ENCODE measurements at regions not wholly inside any gene's neighbourhood (a gene's known extent, or its start where the extent isn't known, plus 50 kb on each side); places are given as distances from the start of the nearest gene placed in this dataset.

GRCh38 chr3:6119367-6119766, 741.5 kb upstream of the GRM7 start:
- intact Hi-C loops (cut with micrococcal nuclease): no loop called here
- CTCF ChIA-PET: no interaction called here
- ATAC-seq: no peak

DNA sequence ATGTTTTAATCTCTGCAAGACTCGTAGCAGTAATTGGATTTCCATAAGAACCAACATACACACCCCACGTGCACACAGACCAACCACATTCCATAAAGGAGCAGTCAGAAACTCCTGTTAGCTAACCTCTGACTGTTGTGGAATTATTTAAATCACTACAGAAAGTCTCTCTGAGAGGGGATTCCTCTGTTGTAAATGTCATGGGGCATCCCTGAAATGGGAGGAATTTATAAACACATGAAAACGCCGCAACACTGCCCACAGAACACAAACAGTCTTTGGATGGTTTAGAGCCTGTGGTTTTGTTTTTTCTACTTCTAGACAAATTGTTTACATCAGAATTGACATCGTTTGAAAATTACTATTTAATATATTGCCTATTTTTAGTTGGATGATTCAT, 740.1 kb upstream of the GRM7 start:
- ChIA-PET POLR2A (no interaction called here), CTCF (no interaction called here)
- no peak overlapping the region for H3K27ac Mint-ChIP-seq
- no peaks in the 10 kb centered on the region for H3K36me3 Mint-ChIP-seq (ENCODE audit: low read depth)
- ATAC-seq (no peak), DNase-seq (no peak)
- no peaks in the 10 kb centered on the region for H3K4me1 Mint-ChIP-seq (ENCODE audit: low read depth)
- no peak overlapping the region for H3K4me3 Mint-ChIP-seq
- intact Hi-C loops (cut with micrococcal nuclease): no loop called here
- H3K27me3 Mint-ChIP-seq: no peaks in the 10 kb centered on the region
- TF ChIP-seq, protein P1, sequence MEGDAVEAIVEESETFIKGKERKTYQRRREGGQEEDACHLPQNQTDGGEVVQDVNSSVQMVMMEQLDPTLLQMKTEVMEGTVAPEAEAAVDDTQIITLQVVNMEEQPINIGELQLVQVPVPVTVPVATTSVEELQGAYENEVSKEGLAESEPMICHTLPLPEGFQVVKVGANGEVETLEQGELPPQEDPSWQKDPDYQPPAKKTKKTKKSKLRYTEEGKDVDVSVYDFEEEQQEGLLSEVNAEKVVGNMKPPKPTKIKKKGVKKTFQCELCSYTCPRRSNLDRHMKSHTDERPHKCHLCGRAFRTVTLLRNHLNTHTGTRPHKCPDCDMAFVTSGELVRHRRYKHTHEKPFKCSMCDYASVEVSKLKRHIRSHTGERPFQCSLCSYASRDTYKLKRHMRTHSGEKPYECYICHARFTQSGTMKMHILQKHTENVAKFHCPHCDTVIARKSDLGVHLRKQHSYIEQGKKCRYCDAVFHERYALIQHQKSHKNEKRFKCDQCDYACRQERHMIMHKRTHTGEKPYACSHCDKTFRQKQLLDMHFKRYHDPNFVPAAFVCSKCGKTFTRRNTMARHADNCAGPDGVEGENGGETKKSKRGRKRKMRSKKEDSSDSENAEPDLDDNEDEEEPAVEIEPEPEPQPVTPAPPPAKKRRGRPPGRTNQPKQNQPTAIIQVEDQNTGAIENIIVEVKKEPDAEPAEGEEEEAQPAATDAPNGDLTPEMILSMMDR (IDR thresholded peaks at IDR 0.05): no peak
- H3K9me3 Mint-ChIP-seq: peaks cover 3% of the 10 kb centered on the region

More at GRCh38 chr3:6119367-6119766, 741.5 kb upstream of the GRM7 start:
- H3K4me1 Mint-ChIP-seq (ENCODE audit: low read depth): no peaks in the 10 kb centered on the region
- no peak overlapping the region for H3K27ac Mint-ChIP-seq
- no peaks in the 10 kb centered on the region for H3K27me3 Mint-ChIP-seq
- H3K9me3 Mint-ChIP-seq: no peaks in the 10 kb centered on the region
- TF ChIP-seq, protein P1 (IDR thresholded peaks at IDR 0.05): no peak
- no peak overlapping the region for H3K4me3 Mint-ChIP-seq
- H3K36me3 Mint-ChIP-seq (ENCODE audit: low read depth): no peaks in the 10 kb centered on the region
- DNase-seq: no peak
- POLR2A ChIA-PET: no interaction called here

GRCh38 chr3:6124875-6125274, 736.0 kb upstream of the GRM7 start:
- no peak for DNase-seq
- CTCF ChIA-PET: no interaction called here
- Mint-ChIP-seq H3K4me3 (no peak overlapping the region), H3K9me3 (peaks cover 14% of the 10 kb centered on the region), H3K4me1 (ENCODE audit: low read depth) (no peaks in the 10 kb centered on the region), H3K27ac (no peak overlapping the region), H3K36me3 (ENCODE audit: low read depth) (no peaks in the 10 kb centered on the region), H3K27me3 (no peaks in the 10 kb centered on the region)
- POLR2A ChIA-PET: no interaction called here
- TF ChIP-seq, protein P1 (IDR thresholded peaks at IDR 0.05): no peak
- intact Hi-C loops (cut with micrococcal nuclease): no loop called here
- no peak for ATAC-seq

DNA sequence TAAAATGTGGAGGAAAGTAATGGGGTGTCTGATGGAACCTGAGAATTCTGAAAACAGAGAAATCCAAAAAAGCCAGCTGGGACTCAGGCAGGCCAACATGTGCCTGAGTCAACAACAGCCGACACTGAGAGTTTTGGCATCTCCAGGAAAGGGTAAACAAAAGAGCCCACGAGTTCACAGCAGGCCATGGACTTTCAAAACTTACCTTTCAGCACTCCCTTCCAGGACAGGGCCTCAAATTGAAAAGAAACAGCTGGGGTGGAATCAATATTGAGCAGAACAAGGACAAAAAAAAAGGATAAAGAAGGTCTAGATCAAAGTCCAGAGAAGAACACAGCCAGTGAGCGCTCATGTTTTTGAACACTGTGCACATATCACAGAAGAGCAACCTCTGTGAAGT, 735.4 kb upstream of the GRM7 start:
- Mint-ChIP-seq H3K4me1 (ENCODE audit: low read depth) (no peaks in the 10 kb centered on the region), H3K27me3 (no peaks in the 10 kb centered on the region), H3K36me3 (ENCODE audit: low read depth) (no peaks in the 10 kb centered on the region), H3K9me3 (peaks cover 14% of the 10 kb centered on the region), H3K4me3 (no peak overlapping the region), H3K27ac (no peak overlapping the region)
- ATAC-seq (no peak), DNase-seq (no peak)
- ChIA-PET CTCF (no interaction called here), POLR2A (no interaction called here)
- intact Hi-C loops (cut with micrococcal nuclease): no loop called here
- TF ChIP-seq, protein P1 (IDR thresholded peaks at IDR 0.05): no peak

- POLR2A ChIA-PET: no interaction called here
- TF ChIP-seq, protein P1 (IDR thresholded peaks at IDR 0.05): no peak
- H3K9me3 Mint-ChIP-seq: peaks cover 2% of the 10 kb centered on the region
- DNase-seq (no peak), ATAC-seq (no peak)
- no peaks in the 10 kb centered on the region for H3K36me3 Mint-ChIP-seq (ENCODE audit: low read depth)
- intact Hi-C loops (cut with micrococcal nuclease): no loop called here
- H3K27ac Mint-ChIP-seq: no peak overlapping the region
- CTCF ChIA-PET: no interaction called here
- H3K27me3 Mint-ChIP-seq: no peaks in the 10 kb centered on the region
- no peaks in the 10 kb centered on the region for H3K4me1 Mint-ChIP-seq (ENCODE audit: low read depth)
- no peak overlapping the region for H3K4me3 Mint-ChIP-seq
Measured at GRCh38 chr3:6132684-6133432, 728.1 kb upstream of the GRM7 start.
